ENCODE measurements at regions not wholly inside any gene's neighbourhood (a gene's known extent, or its start where the extent isn't known, plus 50 kb on each side); places are given as distances from the start of the nearest gene placed in this dataset.

DNA sequence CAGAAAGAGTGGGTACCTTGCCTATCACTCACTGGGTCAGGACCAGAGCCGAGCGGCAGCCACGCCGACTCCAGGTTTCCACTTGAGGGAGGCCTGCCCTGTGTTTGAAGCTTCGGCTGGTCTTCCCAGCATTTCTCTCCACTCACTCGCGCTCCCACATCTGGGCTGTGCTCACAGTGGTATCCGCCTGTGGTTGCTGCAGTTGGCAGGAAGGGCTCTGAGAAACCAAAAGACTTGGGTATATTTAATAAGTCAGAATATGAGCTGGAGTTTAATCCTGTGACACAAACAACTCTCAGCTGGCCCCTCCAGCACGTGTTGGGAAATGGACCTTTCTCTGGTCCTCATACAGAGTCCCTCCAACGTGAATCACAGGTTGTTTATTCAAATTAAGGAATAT is 70.9 kb downstream of the SPRY4 start:
- no peaks in the 10 kb centered on the region for H3K9me2 ChIP-seq

DNA sequence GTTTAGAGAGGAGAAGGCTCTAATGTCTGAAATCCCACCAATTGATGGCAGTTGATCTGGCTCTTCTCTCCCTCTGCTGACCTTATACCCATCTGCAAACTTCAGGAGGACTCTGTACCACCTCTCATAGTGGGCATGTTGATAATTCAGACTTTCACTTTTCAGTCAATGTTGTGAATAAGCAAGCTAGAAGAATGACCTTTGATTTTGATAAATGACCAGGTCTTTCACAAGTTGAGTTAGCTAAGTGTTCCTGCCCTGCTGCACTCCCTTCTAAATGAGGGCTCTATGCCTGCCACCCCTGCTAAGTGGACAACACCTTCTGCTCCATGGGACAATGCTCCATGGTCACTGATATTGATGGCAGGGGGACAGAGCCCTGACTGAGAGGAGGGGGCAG is 74.7 kb downstream of the SPRY4 start:
- no peak overlapping the region for H3K9ac ChIP-seq
- ChIA-PET CTCF (interaction anchor here (1.8 kb wide), 1 partner anchor 13 kb away, joined by 4 read pairs; no protein-coding TSS in a partner anchor), POLR2A (interaction anchor here (1.3 kb wide), 1 partner anchor 13 kb away, joined by 3 read pairs; no protein-coding TSS in a partner anchor)
- H3K4me2 ChIP-seq: no peak overlapping the region
- TF ChIP-seq RAD21 (IDR thresholded peaks at IDR 0.05; ENCODE audit: low read length): no peak
- TF ChIP-seq RFX5 (IDR thresholded peaks at IDR 0.05; ENCODE audit: low read length): no peak
- TF ChIP-seq, protein P1, sequence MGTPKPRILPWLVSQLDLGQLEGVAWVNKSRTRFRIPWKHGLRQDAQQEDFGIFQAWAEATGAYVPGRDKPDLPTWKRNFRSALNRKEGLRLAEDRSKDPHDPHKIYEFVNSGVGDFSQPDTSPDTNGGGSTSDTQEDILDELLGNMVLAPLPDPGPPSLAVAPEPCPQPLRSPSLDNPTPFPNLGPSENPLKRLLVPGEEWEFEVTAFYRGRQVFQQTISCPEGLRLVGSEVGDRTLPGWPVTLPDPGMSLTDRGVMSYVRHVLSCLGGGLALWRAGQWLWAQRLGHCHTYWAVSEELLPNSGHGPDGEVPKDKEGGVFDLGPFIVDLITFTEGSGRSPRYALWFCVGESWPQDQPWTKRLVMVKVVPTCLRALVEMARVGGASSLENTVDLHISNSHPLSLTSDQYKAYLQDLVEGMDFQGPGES (IDR thresholded peaks at IDR 0.05; ENCODE audit: low read depth, low read length): no peak
- TF ChIP-seq FOXJ3 (CRISPR knock-in tag; IDR thresholded peaks at IDR 0.05): no peak
- TF ChIP-seq, protein P2, sequence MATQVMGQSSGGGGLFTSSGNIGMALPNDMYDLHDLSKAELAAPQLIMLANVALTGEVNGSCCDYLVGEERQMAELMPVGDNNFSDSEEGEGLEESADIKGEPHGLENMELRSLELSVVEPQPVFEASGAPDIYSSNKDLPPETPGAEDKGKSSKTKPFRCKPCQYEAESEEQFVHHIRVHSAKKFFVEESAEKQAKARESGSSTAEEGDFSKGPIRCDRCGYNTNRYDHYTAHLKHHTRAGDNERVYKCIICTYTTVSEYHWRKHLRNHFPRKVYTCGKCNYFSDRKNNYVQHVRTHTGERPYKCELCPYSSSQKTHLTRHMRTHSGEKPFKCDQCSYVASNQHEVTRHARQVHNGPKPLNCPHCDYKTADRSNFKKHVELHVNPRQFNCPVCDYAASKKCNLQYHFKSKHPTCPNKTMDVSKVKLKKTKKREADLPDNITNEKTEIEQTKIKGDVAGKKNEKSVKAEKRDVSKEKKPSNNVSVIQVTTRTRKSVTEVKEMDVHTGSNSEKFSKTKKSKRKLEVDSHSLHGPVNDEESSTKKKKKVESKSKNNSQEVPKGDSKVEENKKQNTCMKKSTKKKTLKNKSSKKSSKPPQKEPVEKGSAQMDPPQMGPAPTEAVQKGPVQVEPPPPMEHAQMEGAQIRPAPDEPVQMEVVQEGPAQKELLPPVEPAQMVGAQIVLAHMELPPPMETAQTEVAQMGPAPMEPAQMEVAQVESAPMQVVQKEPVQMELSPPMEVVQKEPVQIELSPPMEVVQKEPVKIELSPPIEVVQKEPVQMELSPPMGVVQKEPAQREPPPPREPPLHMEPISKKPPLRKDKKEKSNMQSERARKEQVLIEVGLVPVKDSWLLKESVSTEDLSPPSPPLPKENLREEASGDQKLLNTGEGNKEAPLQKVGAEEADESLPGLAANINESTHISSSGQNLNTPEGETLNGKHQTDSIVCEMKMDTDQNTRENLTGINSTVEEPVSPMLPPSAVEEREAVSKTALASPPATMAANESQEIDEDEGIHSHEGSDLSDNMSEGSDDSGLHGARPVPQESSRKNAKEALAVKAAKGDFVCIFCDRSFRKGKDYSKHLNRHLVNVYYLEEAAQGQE (IDR thresholded peaks at IDR 0.05; ENCODE audit: low read depth, low read length): no peak
- no peak for TF ChIP-seq RCOR1 (IDR thresholded peaks at IDR 0.05; ENCODE audit: low read length)
- no peak for TF ChIP-seq POLR2AphosphoS5 (IDR thresholded peaks at IDR 0.05; ENCODE audit: low read depth, low read length)
- TF ChIP-seq TCF12 (IDR thresholded peaks at IDR 0.05): no peak
- TF ChIP-seq TEAD4 (IDR thresholded peaks at IDR 0.05; ENCODE audit: borderline replicate concordance, insufficient read depth): no peak
- no peak for TF ChIP-seq MXI1 (IDR thresholded peaks at IDR 0.05; ENCODE audit: low read depth, low read length)
- TF ChIP-seq GABPA (IDR thresholded peaks at IDR 0.05; ENCODE audit: low read depth): no peak
- TF ChIP-seq, protein P3, sequence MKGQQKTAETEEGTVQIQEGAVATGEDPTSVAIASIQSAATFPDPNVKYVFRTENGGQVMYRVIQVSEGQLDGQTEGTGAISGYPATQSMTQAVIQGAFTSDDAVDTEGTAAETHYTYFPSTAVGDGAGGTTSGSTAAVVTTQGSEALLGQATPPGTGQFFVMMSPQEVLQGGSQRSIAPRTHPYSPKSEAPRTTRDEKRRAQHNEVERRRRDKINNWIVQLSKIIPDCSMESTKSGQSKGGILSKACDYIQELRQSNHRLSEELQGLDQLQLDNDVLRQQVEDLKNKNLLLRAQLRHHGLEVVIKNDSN (IDR thresholded peaks at IDR 0.05; ENCODE audit: borderline replicate concordance, low read depth): no peak
- TF ChIP-seq, protein P4, sequence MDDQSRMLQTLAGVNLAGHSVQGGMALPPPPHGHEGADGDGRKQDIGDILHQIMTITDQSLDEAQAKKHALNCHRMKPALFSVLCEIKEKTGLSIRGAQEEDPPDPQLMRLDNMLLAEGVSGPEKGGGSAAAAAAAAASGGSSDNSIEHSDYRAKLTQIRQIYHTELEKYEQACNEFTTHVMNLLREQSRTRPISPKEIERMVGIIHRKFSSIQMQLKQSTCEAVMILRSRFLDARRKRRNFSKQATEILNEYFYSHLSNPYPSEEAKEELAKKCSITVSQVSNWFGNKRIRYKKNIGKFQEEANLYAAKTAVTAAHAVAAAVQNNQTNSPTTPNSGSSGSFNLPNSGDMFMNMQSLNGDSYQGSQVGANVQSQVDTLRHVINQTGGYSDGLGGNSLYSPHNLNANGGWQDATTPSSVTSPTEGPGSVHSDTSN (IDR thresholded peaks at IDR 0.05): no peak
- TF ChIP-seq, protein P5, sequence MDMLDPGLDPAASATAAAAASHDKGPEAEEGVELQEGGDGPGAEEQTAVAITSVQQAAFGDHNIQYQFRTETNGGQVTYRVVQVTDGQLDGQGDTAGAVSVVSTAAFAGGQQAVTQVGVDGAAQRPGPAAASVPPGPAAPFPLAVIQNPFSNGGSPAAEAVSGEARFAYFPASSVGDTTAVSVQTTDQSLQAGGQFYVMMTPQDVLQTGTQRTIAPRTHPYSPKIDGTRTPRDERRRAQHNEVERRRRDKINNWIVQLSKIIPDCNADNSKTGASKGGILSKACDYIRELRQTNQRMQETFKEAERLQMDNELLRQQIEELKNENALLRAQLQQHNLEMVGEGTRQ (IDR thresholded peaks at IDR 0.05; ENCODE audit: borderline replicate concordance, low read depth, low read length): no peak
- no peak for TF ChIP-seq JUND (IDR thresholded peaks at IDR 0.05)
- TF ChIP-seq RXRA (IDR thresholded peaks at IDR 0.05; ENCODE audit: borderline replicate concordance, low read depth): no peak
- no peak for TF ChIP-seq NRF1 (IDR thresholded peaks at IDR 0.05; ENCODE audit: low read depth, low read length)
- no peak for TF ChIP-seq NFIC (IDR thresholded peaks at IDR 0.05; ENCODE audit: borderline replicate concordance)
- TF ChIP-seq, protein P6, sequence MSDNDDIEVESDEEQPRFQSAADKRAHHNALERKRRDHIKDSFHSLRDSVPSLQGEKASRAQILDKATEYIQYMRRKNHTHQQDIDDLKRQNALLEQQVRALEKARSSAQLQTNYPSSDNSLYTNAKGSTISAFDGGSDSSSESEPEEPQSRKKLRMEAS (IDR thresholded peaks at IDR 0.05; ENCODE audit: low read depth): no peak
- TF ChIP-seq CHD2 (IDR thresholded peaks at IDR 0.05; ENCODE audit: low read length, partially characterized antibody): no peak
- H3K79me2 ChIP-seq (ENCODE audit: insufficient read depth): no peaks in the 10 kb centered on the region
- H3K27ac ChIP-seq (ENCODE audit: low read depth in 2 of 2, low read length in 1 of 2): no peak overlapping the region
- no peaks in the 10 kb centered on the region for H3K9me2 ChIP-seq
- H3K9me3 ChIP-seq: no peaks in the 10 kb centered on the region
- no peaks in the 10 kb centered on the region for H3K36me3 ChIP-seq (replicated peaks in 1 of 2; ENCODE audit: control insufficient read depth in 1 of 2, insufficient read depth in 2 of 2, low read length in 1 of 2)
- H3K4me1 ChIP-seq (ENCODE audit: control insufficient read depth in 1 of 2, insufficient read depth in 2 of 2, low read depth in 1 of 2, low read length in 1 of 2): peaks cover 5 to 16% of the 10 kb centered on the region in 2 experiments; a peak in 1 of 4 replicates
- H3K27me3 ChIP-seq (ENCODE audit: insufficient read depth): no peaks in the 10 kb centered on the region
- peaks cover 16% of the 10 kb centered on the region for H3F3A ChIP-seq (replicated peaks; ENCODE audit: insufficient read depth)
- H4K20me1 ChIP-seq (ENCODE audit: insufficient read depth): no peaks in the 10 kb centered on the region
- no peak overlapping the region for H2AFZ ChIP-seq (ENCODE audit: low read depth)
- DNase-seq: no peak
- H3K4me3 ChIP-seq (ENCODE audit: low read depth in 2 of 2, low read length in 1 of 2): no peak overlapping the region

More for the DNA sequence above, 70.9 kb downstream of the SPRY4 start:
- Histone ChIP-seq H2AFZ (ENCODE audit: low read depth) (no peak overlapping the region), H4K20me1 (ENCODE audit: insufficient read depth) (no peaks in the 10 kb centered on the region), H3K4me2 (no peak overlapping the region), H3K27me3 (ENCODE audit: insufficient read depth) (no peaks in the 10 kb centered on the region), H3K9ac (no peak overlapping the region), H3F3A (replicated peaks; ENCODE audit: insufficient read depth) (peaks cover 13% of the 10 kb centered on the region), H3K4me1 (ENCODE audit: control insufficient read depth in 1 of 2, insufficient read depth in 2 of 2, low read depth in 1 of 2, low read length in 1 of 2) (peaks cover 0 to 8% of the 10 kb centered on the region in 2 experiments; a peak in 1 of 4 replicates), H3K27ac (ENCODE audit: low read depth in 2 of 2, low read length in 1 of 2) (no peak overlapping the region), H3K4me3 (ENCODE audit: low read depth in 2 of 2, low read length in 1 of 2) (no peak overlapping the region), H3K36me3 (replicated peaks in 1 of 2; ENCODE audit: control insufficient read depth in 1 of 2, insufficient read depth in 2 of 2, low read length in 1 of 2) (no peaks in the 10 kb centered on the region), H3K79me2 (ENCODE audit: insufficient read depth) (no peaks in the 10 kb centered on the region), H3K9me3 (no peaks in the 10 kb centered on the region)
- 88% methylated on average over 10 of the region's 10 CpGs for WGBS (ENCODE audit: low lambda C conversion rate)
- CTCF ChIA-PET: no interaction called here
- POLR2A ChIA-PET: no interaction called here
- DNase-seq: no peak
- TF ChIP-seq EP300 (IDR thresholded peaks at IDR 0.05; ENCODE audit: borderline replicate concordance in 1 of 2, low read depth in 1 of 2, low read length in 1 of 2): no peak
- TF ChIP-seq GATA2 (CRISPR knock-in tag; IDR thresholded peaks at IDR 0.05): no peak
- no peak for TF ChIP-seq YY1 (IDR thresholded peaks at IDR 0.05; ENCODE audit: low read depth)
- no peak for TF ChIP-seq SIN3A (IDR thresholded peaks at IDR 0.05; ENCODE audit: borderline replicate concordance, low read depth, low read length)
- TF ChIP-seq MXI1 (IDR thresholded peaks at IDR 0.05; ENCODE audit: low read depth, low read length): no peak
- TF ChIP-seq JUND (IDR thresholded peaks at IDR 0.05): no peak
- no peak for TF ChIP-seq NRF1 (IDR thresholded peaks at IDR 0.05; ENCODE audit: low read depth, low read length)

Measured in SK-N-SH (cell line).